OCI-LY3 (cell line): ENCODE measurements at regions not wholly inside any gene's neighbourhood (a gene's known extent, or its start where the extent isn't known, plus 50 kb on each side); places are given as distances from the start of the nearest gene placed in this dataset.

ENCODE experiments used
- H2AFZ ChIP-seq: fragments of 200-600, 300-600 bp; shearing (Covaris generic); 2 replicates; pipeline ENCODE4 v1.6.0; 2014; ENCODE audit warnings: antibody characterized with exemption, low read depth, low read length
- H3K27ac ChIP-seq: fragments of 200-600, 300-600 bp; sonication (generic); 2 replicates; pipeline ENCODE4 v1.5.1; 2014; ENCODE audit warnings: mild to moderate bottlenecking, low read length, moderate library complexity, mixed read lengths
- H3K27me3 ChIP-seq: fragments of 200-600, 300-600 bp; sonication (generic); 2 replicates; pipeline ENCODE4 v1.6.1; 2014; ENCODE audit warnings: low read depth, low read length, mixed read lengths
- H3K36me3 ChIP-seq: fragments of 200-600, 300-600 bp; sonication (generic); replicated peaks from 2 replicates; pipeline ENCODE3; 2014; ENCODE audit warnings: low read depth, low read length, mixed read lengths
- H3K4me1 ChIP-seq: fragments of 300-600, 200-600 bp; sonication (generic); 2 replicates; pipeline ENCODE4 v1.6.1; 2014; ENCODE audit warnings: low read length, mixed read lengths
- H3K4me2 ChIP-seq: fragments of 200-600, 300-600 bp; sonication (generic); 2 replicates; pipeline ENCODE4 v1.6.1; 2014; ENCODE audit warnings: low read length, mixed read lengths
- H3K4me3 ChIP-seq: fragments of 300-600, 200-600 bp; sonication (generic); 2 replicates; pipeline ENCODE4 v1.5.1; 2014; ENCODE audit warnings: antibody characterized with exemption, mild to moderate bottlenecking, low read length, moderate library complexity
- H3K79me2 ChIP-seq: fragments of 300-600, 200-600 bp; shearing (Covaris generic); 2 replicates; pipeline ENCODE4 v1.6.1; 2014; ENCODE audit warnings: mild to moderate bottlenecking, low read length, mixed read lengths
- H3K9ac ChIP-seq: fragments of 300-600, 200-600 bp; shearing (Covaris generic); 2 replicates; pipeline ENCODE4 v1.6.0; 2014; ENCODE audit warnings: mild to moderate bottlenecking, low read length, moderate library complexity
- H3K9me3 ChIP-seq: fragments of 200-600, 300-600 bp; shearing (Covaris generic); 2 replicates; pipeline ENCODE4 v1.6.1; 2014; ENCODE audit warnings: low read length, mixed read lengths; ENCODE audit not compliant: insufficient read depth
- H4K20me1 ChIP-seq: fragments of 200-600, 300-600 bp; sonication (generic); 2 replicates; pipeline ENCODE4 v1.6.1; 2016; ENCODE audit warnings: low read length, mixed read lengths; ENCODE audit not compliant: insufficient read depth
- EZH2phosphoT487 ChIP-seq: fragments of 200-600 bp; shearing (Covaris generic); IDR thresholded peaks from 2 replicates; pipeline ENCODE4 v1.6.1; 2018; ENCODE audit warnings: antibody characterized with exemption, mixed run types, low read depth
- TF ChIP-seq, protein P1 (sequence below): fragments of 200-600, 300-600 bp; sonication (generic); IDR thresholded peaks from 2 replicates; pipeline ENCODE4 v1.5.1; 2014; ENCODE audit warnings: antibody characterized with exemption, low read length, low read depth

DNA sequence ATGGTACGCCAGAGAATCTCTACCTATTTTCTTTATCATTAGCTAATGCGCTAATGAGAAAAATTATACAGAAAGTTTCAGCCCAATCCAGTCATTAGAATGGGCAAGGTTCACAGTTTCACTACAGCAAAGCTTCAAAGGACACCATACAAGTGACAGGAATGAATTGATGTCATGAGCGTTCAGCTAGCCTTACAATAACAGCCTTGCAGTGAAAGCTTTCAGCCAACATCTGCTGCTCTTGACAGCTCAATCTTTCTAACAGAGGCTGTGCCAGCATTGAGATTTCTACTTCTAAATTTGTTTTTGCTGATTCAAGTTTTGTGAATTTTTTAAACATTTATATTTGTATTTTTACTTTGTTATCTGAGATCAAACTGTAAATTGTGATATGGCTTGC is 302.4 kb upstream of the FAM174A start:
- Histone ChIP-seq H3K36me3 (no peaks in the 10 kb centered on the region), H3K9ac (no peak overlapping the region), H3K4me3 (no peak overlapping the region), H3K4me1 (no peaks in the 10 kb centered on the region), H3K27ac (no peak overlapping the region), H3K4me2 (no peak overlapping the region), H4K20me1 (no peaks in the 10 kb centered on the region), H3K27me3 (no peaks in the 10 kb centered on the region), H3K9me3 (no peaks in the 10 kb centered on the region), H3K79me2 (no peaks in the 10 kb centered on the region), H2AFZ (no peak overlapping the region)
- no peak for TF ChIP-seq EZH2phosphoT487
- TF ChIP-seq, protein P1, sequence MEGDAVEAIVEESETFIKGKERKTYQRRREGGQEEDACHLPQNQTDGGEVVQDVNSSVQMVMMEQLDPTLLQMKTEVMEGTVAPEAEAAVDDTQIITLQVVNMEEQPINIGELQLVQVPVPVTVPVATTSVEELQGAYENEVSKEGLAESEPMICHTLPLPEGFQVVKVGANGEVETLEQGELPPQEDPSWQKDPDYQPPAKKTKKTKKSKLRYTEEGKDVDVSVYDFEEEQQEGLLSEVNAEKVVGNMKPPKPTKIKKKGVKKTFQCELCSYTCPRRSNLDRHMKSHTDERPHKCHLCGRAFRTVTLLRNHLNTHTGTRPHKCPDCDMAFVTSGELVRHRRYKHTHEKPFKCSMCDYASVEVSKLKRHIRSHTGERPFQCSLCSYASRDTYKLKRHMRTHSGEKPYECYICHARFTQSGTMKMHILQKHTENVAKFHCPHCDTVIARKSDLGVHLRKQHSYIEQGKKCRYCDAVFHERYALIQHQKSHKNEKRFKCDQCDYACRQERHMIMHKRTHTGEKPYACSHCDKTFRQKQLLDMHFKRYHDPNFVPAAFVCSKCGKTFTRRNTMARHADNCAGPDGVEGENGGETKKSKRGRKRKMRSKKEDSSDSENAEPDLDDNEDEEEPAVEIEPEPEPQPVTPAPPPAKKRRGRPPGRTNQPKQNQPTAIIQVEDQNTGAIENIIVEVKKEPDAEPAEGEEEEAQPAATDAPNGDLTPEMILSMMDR: no peak

- no peak overlapping the region for H3K4me2 ChIP-seq
- H3K4me1 ChIP-seq: no peaks in the 10 kb centered on the region
- no peaks in the 10 kb centered on the region for H3K79me2 ChIP-seq
- no peaks in the 10 kb centered on the region for H3K27me3 ChIP-seq
- H3K4me3 ChIP-seq: no peak overlapping the region
- TF ChIP-seq, protein P1: no peak
- no peak for TF ChIP-seq EZH2phosphoT487
- no peaks in the 10 kb centered on the region for H3K9me3 ChIP-seq
- H3K9ac ChIP-seq: no peak overlapping the region
- H3K27ac ChIP-seq: no peak overlapping the region
- H3K36me3 ChIP-seq: no peaks in the 10 kb centered on the region
- no peak overlapping the region for H2AFZ ChIP-seq
- no peaks in the 10 kb centered on the region for H4K20me1 ChIP-seq
Observed at GRCh38 chr5:100188778-100189177, 346.4 kb upstream of the FAM174A start.

GRCh38 chr5:100188339-100188738 is 346.8 kb upstream of the FAM174A start:
- H3K36me3 ChIP-seq: no peaks in the 10 kb centered on the region
- H2AFZ ChIP-seq: no peak overlapping the region
- no peak overlapping the region for H3K4me2 ChIP-seq
- H4K20me1 ChIP-seq: no peaks in the 10 kb centered on the region
- H3K9ac ChIP-seq: no peak overlapping the region
- TF ChIP-seq, protein P1: no peak
- TF ChIP-seq EZH2phosphoT487: no peak
- no peaks in the 10 kb centered on the region for H3K79me2 ChIP-seq
- H3K27me3 ChIP-seq: no peaks in the 10 kb centered on the region
- no peak overlapping the region for H3K4me3 ChIP-seq
- H3K9me3 ChIP-seq: no peaks in the 10 kb centered on the region
- no peaks in the 10 kb centered on the region for H3K4me1 ChIP-seq
- no peak overlapping the region for H3K27ac ChIP-seq

- Histone ChIP-seq H3K27ac (no peak overlapping the region), H3K4me1 (no peaks in the 10 kb centered on the region), H3K9ac (no peak overlapping the region), H3K79me2 (no peaks in the 10 kb centered on the region), H4K20me1 (no peaks in the 10 kb centered on the region), H3K27me3 (no peaks in the 10 kb centered on the region), H3K36me3 (no peaks in the 10 kb centered on the region), H3K4me2 (no peak overlapping the region), H3K9me3 (no peaks in the 10 kb centered on the region), H3K4me3 (no peak overlapping the region), H2AFZ (no peak overlapping the region)
- TF ChIP-seq EZH2phosphoT487: no peak
- TF ChIP-seq, protein P1: no peak
Observed at GRCh38 chr5:100186181-100186580, 349.0 kb upstream of the FAM174A start.
